H1 (cell line): ENCODE measurements at regions not wholly inside any gene's neighbourhood (a gene's known extent, or its start where the extent isn't known, plus 50 kb on each side); places are given as distances from the start of the nearest gene placed in this dataset.

Source experiments
- CTCF ChIA-PET: fragments of 300-600 bp; sonication (Branson Sonifier 250); formaldehyde crosslinking; loops from one replicate; lab custom pipeline; 2021; ENCODE audit not compliant: partially characterized antibody; lab: Charles Lee
- POLR2A ChIA-PET: fragments of 300-600 bp; sonication (Branson Sonifier 250); formaldehyde crosslinking; loops from one replicate; lab custom pipeline; 2021; ENCODE audit warnings: inconsistent platforms; ENCODE audit not compliant: partially characterized antibody; lab: Charles Lee
- DNase-seq, 2 experiments: peaks; one replicate each; pipeline versions ENCODE4 v3.0.0 to v3.0.0-alpha.2; 2010 to 2022; ENCODE audit warnings: low spot score in 2 of 2, low read depth in 1 of 2, mixed read lengths in 1 of 2
- FAIRE-seq: peaks from 2 replicates; lab custom pipeline; 2011; peaks lifted over from hg19 to GRCh38; lab: Jason Lieb, UNC
- H2AFZ ChIP-seq: 2 replicates; pipeline ENCODE4 v1.8.1; 2012; ENCODE audit warnings: low read length, inconsistent platforms
- H2AK5ac ChIP-seq: 2 replicates; pipeline ENCODE4 v1.6.1; 2013; ENCODE audit warnings: low read depth, low read length
- H2BK120ac ChIP-seq: replicated peaks from 2 replicates; pipeline ENCODE3; 2013; ENCODE audit warnings: low read depth, low read length, inconsistent platforms
- H2BK12ac ChIP-seq: 2 replicates; pipeline ENCODE4 v1.6.1; 2013; ENCODE audit warnings: low read depth, low read length
- H2BK15ac ChIP-seq: 2 replicates; pipeline ENCODE4 v1.6.1; 2013; ENCODE audit warnings: low read length
- H2BK20ac ChIP-seq: 2 replicates; pipeline ENCODE4 v1.6.1; 2013; ENCODE audit warnings: low read length
- H2BK5ac ChIP-seq: 2 replicates; pipeline ENCODE4 v1.6.1; 2013; ENCODE audit warnings: low read depth, low read length
- H3K14ac ChIP-seq: 2 replicates; pipeline ENCODE4 v1.6.1; 2013; ENCODE audit warnings: inconsistent platforms; ENCODE audit not compliant: insufficient read length
- H3K18ac ChIP-seq: 2 replicates; pipeline ENCODE4 v1.6.1; 2013; ENCODE audit warnings: low read length; ENCODE audit errors: extremely low read depth
- H3K23ac ChIP-seq: 2 replicates; pipeline ENCODE4 v1.6.1; 2013; ENCODE audit warnings: inconsistent platforms; ENCODE audit not compliant: insufficient read length
- H3K23me2 ChIP-seq: 2 replicates; pipeline ENCODE4 v1.6.1; 2013; ENCODE audit warnings: low read depth, low read length
- H3K27ac ChIP-seq: 2 replicates; pipeline ENCODE4 v1.6.1; 2011; ENCODE audit warnings: low read depth, low read length, inconsistent platforms
- H3K27me3 ChIP-seq, 4 experiments: replicated peaks in 1 of 4; 1 replicate in 1 of 4; 2 replicates in 3 of 4; pipeline versions ENCODE4 v1.6.1 to v1.8.1; 2011 to 2013; ENCODE audit warnings: low read length in 3 of 4, mild to moderate bottlenecking in 3 of 4, inconsistent platforms in 2 of 4, mixed read lengths in 2 of 4, moderate library complexity in 1 of 4; ENCODE audit not compliant: control insufficient read depth in 3 of 4, insufficient read depth in 3 of 4; ENCODE audit errors: extremely low read depth in 1 of 4
- H3K36me3 ChIP-seq, 4 experiments: 2 replicates each; pipeline versions ENCODE4 v1.6.1 to v1.8.1; 2011 to 2013; ENCODE audit warnings: mild to moderate bottlenecking in 4 of 4, low read length in 3 of 4, moderate library complexity in 2 of 4, control low read depth in 1 of 4, inconsistent platforms in 1 of 4; ENCODE audit not compliant: insufficient read depth in 4 of 4, control insufficient read depth in 2 of 4
- H3K4ac ChIP-seq: replicated peaks from 2 replicates; pipeline ENCODE3; 2013; ENCODE audit warnings: low read length, low read depth, mixed read lengths, inconsistent platforms; ENCODE audit not compliant: insufficient read length
- H3K4me1 ChIP-seq, 4 experiments: replicated peaks in 1 of 4; 1 replicate in 1 of 4; 2 replicates in 3 of 4; pipeline versions ENCODE4 v1.6.1 to v1.8.1; 2011 to 2013; ENCODE audit warnings: low read length in 3 of 4, inconsistent platforms in 2 of 4, mixed read lengths in 1 of 4; ENCODE audit not compliant: insufficient read depth in 4 of 4, control insufficient read depth in 3 of 4
- H3K4me2 ChIP-seq, 2 experiments: 2 replicates each; pipeline versions ENCODE4 v1.6.1 to v1.8.1; 2011 to 2013; ENCODE audit warnings: low read depth in 2 of 2, low read length in 2 of 2, control low read depth in 1 of 2, inconsistent platforms in 1 of 2, mild to moderate bottlenecking in 1 of 2; ENCODE audit not compliant: insufficient read depth in 1 of 2
- H3K4me3 ChIP-seq, 4 experiments: fragments of 200-600, 300-600 bp in 1 of 4; sonication (generic), shearing (Covaris generic), sonication (Bioruptor Twin) in 1 of 4; 2 replicates each; pipeline versions ENCODE4 v1.5.1 to v1.8.1; 2011 to 2016; ENCODE audit warnings: low read length in 4 of 4, low read depth in 3 of 4, control low read depth in 2 of 4, inconsistent platforms in 2 of 4, mild to moderate bottlenecking in 2 of 4, mixed read lengths in 1 of 4, moderate library complexity in 1 of 4; ENCODE audit not compliant: insufficient read depth in 2 of 4; ENCODE audit errors: extremely low read depth in 1 of 4
- H3K56ac ChIP-seq: replicated peaks from 2 replicates; pipeline ENCODE3; 2013; ENCODE audit warnings: low read depth, mild to moderate bottlenecking, mixed read lengths, low read length, inconsistent platforms; ENCODE audit not compliant: insufficient read length
- H3K79me1 ChIP-seq: 2 replicates; pipeline ENCODE4 v1.6.1; 2013; ENCODE audit warnings: low read depth, low read length, control low read depth
- H3K79me2 ChIP-seq, 2 experiments: 2 replicates each; pipeline versions ENCODE4 v1.6.1 to v1.8.1; 2012 to 2013; ENCODE audit warnings: low read length in 2 of 2, mild to moderate bottlenecking in 2 of 2, inconsistent platforms in 1 of 2; ENCODE audit not compliant: insufficient read depth in 2 of 2, control insufficient read depth in 1 of 2
- H3K9ac ChIP-seq, 4 experiments: replicated peaks in 1 of 4; 1 replicate in 1 of 4; 2 replicates in 3 of 4; pipeline versions ENCODE4 v1.6.1 to v1.8.1; 2011 to 2013; ENCODE audit warnings: low read depth in 3 of 4, low read length in 3 of 4, control low read depth in 2 of 4, mild to moderate bottlenecking in 2 of 4, moderate library complexity in 2 of 4, inconsistent platforms in 1 of 4; ENCODE audit errors: extremely low read depth in 1 of 4
- H3K9me3 ChIP-seq, 2 experiments: 2 replicates each; pipeline versions ENCODE4 v1.6.1 to v1.8.1; 2012 to 2013; ENCODE audit warnings: mild to moderate bottlenecking in 2 of 2, moderate library complexity in 2 of 2, control low read depth in 1 of 2, inconsistent platforms in 1 of 2, low read depth in 1 of 2, low read length in 1 of 2, mixed read lengths in 1 of 2; ENCODE audit not compliant: insufficient read depth in 2 of 2
- H4K20me1 ChIP-seq, 2 experiments: replicated peaks in 1 of 2; 2 replicates each; pipeline versions ENCODE3 to v1.8.1; 2011 to 2013; ENCODE audit warnings: inconsistent platforms in 2 of 2, low read length in 2 of 2, mild to moderate bottlenecking in 1 of 2; ENCODE audit not compliant: insufficient read depth in 2 of 2, control insufficient read depth in 1 of 2
- H4K5ac ChIP-seq: 2 replicates; pipeline ENCODE4 v1.6.1; 2013; ENCODE audit warnings: low read length, low read depth, mixed read lengths, inconsistent platforms; ENCODE audit not compliant: insufficient read length
- H4K8ac ChIP-seq: 2 replicates; pipeline ENCODE4 v1.8.0; 2013; ENCODE audit warnings: mild to moderate bottlenecking, moderate library complexity, low read length, inconsistent platforms; ENCODE audit not compliant: insufficient read depth; ENCODE audit errors: extremely low read depth
- H4K91ac ChIP-seq: replicated peaks from 2 replicates; pipeline ENCODE3; 2013; ENCODE audit warnings: low read length, mixed read lengths, inconsistent platforms; ENCODE audit not compliant: insufficient read length
- BCL11A ChIP-seq, 2 experiments: IDR thresholded peaks; one replicate each; pipeline ENCODE4 v1.6.1; 2011; ENCODE audit warnings: low read depth in 2 of 2, low read length in 2 of 2, mild to moderate bottlenecking in 2 of 2
- CBX5 ChIP-seq: fragments of 300-800, 300-1000 bp; sonication (generic); IDR thresholded peaks from 2 replicates; pipeline ENCODE4 v1.7.1; 2016; ENCODE audit warnings: antibody characterized with exemption, low read length, low read depth
- POLR2AphosphoS5 ChIP-seq: IDR thresholded peaks from 2 replicates; pipeline ENCODE4 v1.6.1; 2011; ENCODE audit warnings: low read depth, low read length
- WGBS, 2 experiments: shearing (Covaris generic) in 1 of 2; methylation state at CpG; one replicate each; pipeline versions ENCODE4 v1.1.6 to v1.1.7; 2013 to 2015; ENCODE audit warnings: low lambda C conversion rate in 2 of 2, mixed read lengths in 2 of 2, inconsistent platforms in 1 of 2, low coverage in 1 of 2, missing lambda C conversion rate in 1 of 2; ENCODE audit not compliant: insufficient replicate concordance in 2 of 2, insufficient coverage in 1 of 2, insufficient read length in 1 of 2; ENCODE audit errors: extremely low coverage in 1 of 2, missing lambda C conversion rate in 1 of 2; 5-methylcytosine and 5-hydroxymethylcytosine counted together

GRCh38 chr5:93240228-93240834 lies 340.7 kb downstream of the NR2F1-AS1 start:
- H3K14ac ChIP-seq, result no peak overlapping the region
- ChIA-PET CTCF (interaction anchor here (0.5 kb wide), 1 partner anchor 1702 kb away, joined by 3 read pairs; no protein-coding TSS in a partner anchor), POLR2A (no interaction called here)
- H3K23ac ChIP-seq, result no peak overlapping the region
- no peak overlapping the region for H4K5ac ChIP-seq
- H3K4ac ChIP-seq, result no peak overlapping the region
- H3K56ac ChIP-seq, result no peak overlapping the region
- DNase-seq (no peak), FAIRE-seq (no peak)
- no peak overlapping the region for H2AFZ ChIP-seq
- H2BK12ac ChIP-seq, result no peak overlapping the region
- peaks cover 0 to 1% (median 0%) of the 10 kb centered on the region in 4 experiments; a peak in 3 of 7 replicates for H3K27me3 ChIP-seq
- H3K9ac ChIP-seq, result no peak overlapping the region
- no peak overlapping the region for H3K18ac ChIP-seq
- no peak overlapping the region for H3K4me3 ChIP-seq
- no peaks in the 10 kb centered on the region for H4K20me1 ChIP-seq
- no peak overlapping the region for H3K4me2 ChIP-seq
- WGBS, 2 experiments, result 90% methylated on average over 5 of the region's 5 CpGs; no CpG with 5 or more reads in 1 of the 2 experiments
- H2AK5ac ChIP-seq, result no peak overlapping the region
- no peak overlapping the region for H2BK15ac ChIP-seq
- no peaks in the 10 kb centered on the region for H3K4me1 ChIP-seq
- no peak overlapping the region for H3K27ac ChIP-seq
- H4K8ac ChIP-seq, result no peak overlapping the region
- H3K9me3 ChIP-seq, result no peaks in the 10 kb centered on the region
- H2BK120ac ChIP-seq, result no peak overlapping the region
- no peak overlapping the region for H4K91ac ChIP-seq
- H2BK20ac ChIP-seq, result no peak overlapping the region
- no peaks in the 10 kb centered on the region for H3K79me2 ChIP-seq
- H3K79me1 ChIP-seq, result no peaks in the 10 kb centered on the region
- no peaks in the 10 kb centered on the region for H3K23me2 ChIP-seq
- no peak overlapping the region for H2BK5ac ChIP-seq
- H3K36me3 ChIP-seq, result no peaks in the 10 kb centered on the region
- TF ChIP-seq POLR2AphosphoS5 (no peak), CBX5 (no peak), BCL11A (IDR thresholded peaks at IDR 0.05; ENCODE audit: low read depth in 2 of 2, low read length in 2 of 2) (no peak)
